Keratinocyte (primary cell): ENCODE measurements at regions not wholly inside any gene's neighbourhood (a gene's known extent, or its start where the extent isn't known, plus 50 kb on each side); places are given as distances from the start of the nearest gene placed in this dataset.

Experiments used
- DNase-seq: peaks from one replicate; pipeline ENCODE4 v3.0.0-alpha.2; 2011; ENCODE audit warnings: low read depth, missing footprints, low spot score
- FAIRE-seq: peaks from 2 replicates; lab custom pipeline; 2011; peaks lifted over from hg19 to GRCh38; lab: Jason Lieb, UNC
- H2AFZ ChIP-seq: 2 replicates; pipeline ENCODE4 v1.6.0; 2012; ENCODE audit warnings: low read length, control low read depth, inconsistent platforms; ENCODE audit not compliant: control insufficient read depth
- H3K27ac ChIP-seq: 2 replicates; pipeline ENCODE4 v1.5.1; 2011; ENCODE audit warnings: low read length; ENCODE audit not compliant: control insufficient read depth, insufficient read depth
- H3K27me3 ChIP-seq: 3 replicates; pipeline ENCODE4 v1.6.0; 2011; ENCODE audit warnings: low read length; ENCODE audit not compliant: control insufficient read depth, insufficient read depth; ENCODE audit errors: extremely low read depth
- H3K36me3 ChIP-seq, 2 experiments: 2 replicates in 1 of 2; 3 replicates in 1 of 2; pipeline ENCODE4 v1.5.1; 2011; ENCODE audit warnings: low read length in 2 of 2, mild to moderate bottlenecking in 1 of 2; ENCODE audit not compliant: control insufficient read depth in 2 of 2, insufficient read depth in 2 of 2; ENCODE audit errors: extremely low read depth in 1 of 2
- H3K4me1 ChIP-seq: 3 replicates; pipeline ENCODE4 v1.5.1; 2011; ENCODE audit warnings: low read length; ENCODE audit not compliant: control insufficient read depth, insufficient read depth; ENCODE audit errors: extremely low read depth
- H3K4me2 ChIP-seq: 3 replicates; pipeline ENCODE4 v1.6.0; 2011; ENCODE audit warnings: low read depth, low read length; ENCODE audit not compliant: control insufficient read depth, insufficient read depth; ENCODE audit errors: extremely low read depth
- H3K4me3 ChIP-seq, 3 experiments: fragments of 200-600 bp in 1 of 3; sonication (generic) in 1 of 3; 2 replicates in 2 of 3; 3 replicates in 1 of 3; pipeline ENCODE4 v1.5.1; 2011 to 2016; ENCODE audit warnings: low read length in 3 of 3, mild to moderate bottlenecking in 3 of 3, control low read depth in 2 of 3, inconsistent platforms in 1 of 3, low read depth in 1 of 3, mixed read lengths in 1 of 3, mixed run types in 1 of 3, moderate library complexity in 1 of 3; ENCODE audit not compliant: control insufficient read depth in 2 of 3, insufficient read depth in 2 of 3; ENCODE audit errors: extremely low read depth in 1 of 3
- H3K79me2 ChIP-seq: 2 replicates; pipeline ENCODE4 v1.6.0; 2012; ENCODE audit warnings: low read length; ENCODE audit not compliant: control insufficient read depth, insufficient read depth
- H3K9ac ChIP-seq: 3 replicates; pipeline ENCODE4 v1.6.0; 2011; ENCODE audit warnings: low read length; ENCODE audit not compliant: control insufficient read depth, insufficient read depth; ENCODE audit errors: extremely low read depth
- H3K9me1 ChIP-seq: 3 replicates; pipeline ENCODE4 v1.6.0; 2011; ENCODE audit warnings: low read length; ENCODE audit not compliant: control insufficient read depth, insufficient read depth; ENCODE audit errors: extremely low read depth
- H3K9me3 ChIP-seq: 2 replicates; pipeline ENCODE4 v1.5.1; 2012; ENCODE audit warnings: low read depth, low read length; ENCODE audit not compliant: control insufficient read depth
- H4K20me1 ChIP-seq: 3 replicates; pipeline ENCODE4 v1.6.0; 2011; ENCODE audit warnings: low read length; ENCODE audit not compliant: control insufficient read depth, insufficient read depth; ENCODE audit errors: extremely low read depth
- EZH2 ChIP-seq: IDR thresholded peaks from one replicate; pipeline ENCODE4 v1.6.1; 2012; ENCODE audit warnings: inconsistent platforms, mild to moderate bottlenecking, low read length, moderate library complexity
- dilution Hi-C: fragments of 300-500 bp; cut with MboI; formaldehyde crosslinking; loops from one replicate; pipeline ENCODE4 v1.7.0; 2020; ENCODE audit warnings: low sequenced_read_pairs; ENCODE audit not compliant: extremely low pct_ligation_motif_present
- TF ChIP-seq, protein P1 (sequence below), 3 experiments: IDR thresholded peaks in 1 of 3; conservative IDR thresholded peaks in 1 of 3; optimal IDR thresholded peaks in 1 of 3; 2 replicates in 2 of 3; 3 replicates in 1 of 3; pipeline versions ENCODE3 to v1.5.1; 2011; ENCODE audit warnings: low read length in 3 of 3, mild to moderate bottlenecking in 3 of 3, moderate library complexity in 2 of 3, control low read depth in 1 of 3, inconsistent platforms in 1 of 3; ENCODE audit not compliant: insufficient read depth in 2 of 3; ENCODE audit errors: extremely low read depth in 1 of 3

DNA sequence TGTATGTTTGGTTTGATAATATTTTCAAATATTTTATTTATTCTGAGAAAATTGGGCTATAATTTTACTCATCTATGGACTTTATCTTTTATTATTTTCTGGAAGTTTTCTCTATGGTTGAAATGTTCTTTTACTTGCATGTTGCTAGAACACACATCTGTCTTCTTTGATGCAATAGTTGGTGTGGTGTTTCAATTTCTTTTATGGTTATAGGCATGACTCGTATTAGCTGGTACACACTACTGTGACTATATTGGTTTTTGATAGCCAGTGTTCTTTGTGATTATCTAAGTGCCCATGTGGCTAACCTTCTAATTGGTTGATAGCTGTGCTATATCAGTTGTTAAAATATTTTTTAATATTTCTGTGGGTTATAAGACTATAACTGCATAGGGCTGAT lies 1343.3 kb upstream of the GJE1 start:
- Histone ChIP-seq H2AFZ (no peak overlapping the region), H3K9me3 (no peaks in the 10 kb centered on the region), H3K27ac (no peak overlapping the region), H3K27me3 (no peaks in the 10 kb centered on the region), H3K9me1 (no peaks in the 10 kb centered on the region), H3K4me2 (no peak overlapping the region), H3K79me2 (no peaks in the 10 kb centered on the region), H3K36me3 (no peaks in the 10 kb centered on the region), H3K4me1 (peaks cover 6% of the 10 kb centered on the region), H4K20me1 (no peaks in the 10 kb centered on the region), H3K4me3 (no peak overlapping the region), H3K9ac (no peak overlapping the region)
- DNase-seq, result no peak
- TF ChIP-seq EZH2, result no peak
- TF ChIP-seq, protein P1, sequence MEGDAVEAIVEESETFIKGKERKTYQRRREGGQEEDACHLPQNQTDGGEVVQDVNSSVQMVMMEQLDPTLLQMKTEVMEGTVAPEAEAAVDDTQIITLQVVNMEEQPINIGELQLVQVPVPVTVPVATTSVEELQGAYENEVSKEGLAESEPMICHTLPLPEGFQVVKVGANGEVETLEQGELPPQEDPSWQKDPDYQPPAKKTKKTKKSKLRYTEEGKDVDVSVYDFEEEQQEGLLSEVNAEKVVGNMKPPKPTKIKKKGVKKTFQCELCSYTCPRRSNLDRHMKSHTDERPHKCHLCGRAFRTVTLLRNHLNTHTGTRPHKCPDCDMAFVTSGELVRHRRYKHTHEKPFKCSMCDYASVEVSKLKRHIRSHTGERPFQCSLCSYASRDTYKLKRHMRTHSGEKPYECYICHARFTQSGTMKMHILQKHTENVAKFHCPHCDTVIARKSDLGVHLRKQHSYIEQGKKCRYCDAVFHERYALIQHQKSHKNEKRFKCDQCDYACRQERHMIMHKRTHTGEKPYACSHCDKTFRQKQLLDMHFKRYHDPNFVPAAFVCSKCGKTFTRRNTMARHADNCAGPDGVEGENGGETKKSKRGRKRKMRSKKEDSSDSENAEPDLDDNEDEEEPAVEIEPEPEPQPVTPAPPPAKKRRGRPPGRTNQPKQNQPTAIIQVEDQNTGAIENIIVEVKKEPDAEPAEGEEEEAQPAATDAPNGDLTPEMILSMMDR (optimal IDR thresholded peaks at IDR 0.05 in 1 of 3, IDR thresholded peaks at IDR 0.05 in 1 of 3, conservative IDR thresholded peaks at IDR 0.05 in 1 of 3; ENCODE audit: extremely low read depth in 1 of 3, insufficient read depth in 2 of 3, low read length in 3 of 3), result no peak
- no peak for FAIRE-seq
- dilution Hi-C loops, result no loop called here

DNA sequence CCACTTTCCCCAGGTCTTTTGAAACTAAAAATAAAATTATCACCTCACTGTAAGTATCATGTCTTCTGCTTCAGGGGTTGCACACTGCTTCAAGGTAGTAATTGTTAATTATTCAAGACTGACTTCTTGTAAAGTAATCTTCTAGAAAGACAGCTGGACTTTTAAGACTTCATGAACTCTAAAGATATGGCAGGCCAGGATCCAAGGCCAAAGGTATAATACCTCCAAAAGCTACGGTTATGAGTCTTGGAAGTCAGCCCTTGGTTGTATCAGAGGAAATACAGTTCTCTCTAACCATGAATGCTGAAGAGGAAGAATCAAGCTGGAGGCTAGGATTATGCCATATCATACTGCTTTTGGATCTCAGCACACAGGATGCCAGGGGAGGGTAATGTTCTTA lies 1346.8 kb upstream of the GJE1 start:
- no peak overlapping the region for H3K27ac ChIP-seq
- H3K9me1 ChIP-seq, result no peaks in the 10 kb centered on the region

More for the DNA sequence above, 1346.8 kb upstream of the GJE1 start:
- H3K36me3 ChIP-seq, result no peaks in the 10 kb centered on the region
- H4K20me1 ChIP-seq, result no peaks in the 10 kb centered on the region
- no peaks in the 10 kb centered on the region for H3K27me3 ChIP-seq
- no peak overlapping the region for H2AFZ ChIP-seq
- FAIRE-seq, result peak; percentile 62
- H3K4me3 ChIP-seq, result no peak overlapping the region
- dilution Hi-C loops, result no loop called here
- no peak for TF ChIP-seq EZH2
- TF ChIP-seq, protein P1 (optimal IDR thresholded peaks at IDR 0.05 in 1 of 3, IDR thresholded peaks at IDR 0.05 in 1 of 3, conservative IDR thresholded peaks at IDR 0.05 in 1 of 3; ENCODE audit: extremely low read depth in 1 of 3, insufficient read depth in 2 of 3, low read length in 3 of 3), result no peak
- no peaks in the 10 kb centered on the region for H3K79me2 ChIP-seq
- H3K4me1 ChIP-seq, result peaks cover 7% of the 10 kb centered on the region
- DNase-seq, result no peak
- H3K9ac ChIP-seq, result no peak overlapping the region
- no peaks in the 10 kb centered on the region for H3K9me3 ChIP-seq
- no peak overlapping the region for H3K4me2 ChIP-seq
